A673 (cell line): ENCODE measurements at regions not wholly inside any gene's neighbourhood (a gene's known extent, or its start where the extent isn't known, plus 50 kb on each side); places are given as distances from the start of the nearest gene placed in this dataset.

Experiments
- BruUV-seq: library from RNA; stranded (reverse); fragments of 400-500 nt; replicated peaks from 2 replicates; lab custom pipeline; 2021; lab: Mats Ljungman, UMichigan
- CTCF ChIA-PET: fragments of 300-600 bp; sonication (Branson Sonifier 250); formaldehyde crosslinking; loops from one replicate; lab custom pipeline; 2022; ENCODE audit warnings: antibody characterized with exemption; lab: Charles Lee
- POLR2A ChIA-PET: fragments of 300-600 bp; sonication (Branson Sonifier 250); formaldehyde crosslinking; loops from one replicate; lab custom pipeline; 2022; ENCODE audit warnings: antibody characterized with exemption; ENCODE audit not compliant: low non-redundant PET; lab: Charles Lee
- DNase-seq: peaks from one replicate; pipeline ENCODE4 v3.0.0-alpha.2; 2015; ENCODE audit warnings: low spot score
- H3K27ac ChIP-seq: fragments of 200-600 bp; sonication (generic); 2 replicates; pipeline ENCODE4 v1.5.1; 2016; ENCODE audit warnings: mixed run types, low read depth, mild to moderate bottlenecking, mixed read lengths, antibody characterized with exemption, low read length; ENCODE audit not compliant: poor library complexity, severe bottlenecking
- H3K27me3 ChIP-seq: fragments of 200-600 bp; sonication (generic); replicated peaks from 2 replicates; pipeline ENCODE4 v1.6.1; 2017; ENCODE audit warnings: mixed run types, low read depth, mild to moderate bottlenecking, mixed read lengths, antibody characterized with exemption, low read length; ENCODE audit not compliant: insufficient read depth, poor library complexity
- H3K36me3 ChIP-seq: fragments of 200-600 bp; sonication (generic); 2 replicates; pipeline ENCODE4 v1.6.1; 2016; ENCODE audit warnings: mixed run types, mild to moderate bottlenecking, mixed read lengths, antibody characterized with exemption, low read length; ENCODE audit not compliant: insufficient read depth, poor library complexity, severe bottlenecking
- H3K4me1 ChIP-seq: fragments of 200-600 bp; sonication (generic); 2 replicates; pipeline ENCODE4 v1.6.1; 2017; ENCODE audit warnings: mixed run types, mild to moderate bottlenecking, mixed read lengths, antibody characterized with exemption, low read length; ENCODE audit not compliant: insufficient read depth, poor library complexity, severe bottlenecking
- H3K4me3 ChIP-seq: fragments of 200-600 bp; sonication (generic); 2 replicates; pipeline ENCODE4 v1.5.1; 2016; ENCODE audit warnings: low read depth, mixed run types, mild to moderate bottlenecking, mixed read lengths, low read length; ENCODE audit not compliant: poor library complexity, severe bottlenecking
- H3K9me3 ChIP-seq: fragments of 200-600 bp; sonication (generic); 2 replicates; pipeline ENCODE4 v1.6.1; 2016; ENCODE audit warnings: mixed run types, low read depth, mild to moderate bottlenecking, mixed read lengths, antibody characterized with exemption, low read length; ENCODE audit not compliant: poor library complexity, severe bottlenecking
- CTCF ChIP-seq: fragments of 300-800, 200-600 bp; sonication (generic); conservative IDR thresholded peaks from 2 replicates; pipeline ENCODE4 v1.5.1; 2017; ENCODE audit warnings: low read depth, mild to moderate bottlenecking, antibody characterized with exemption, low read length, moderate library complexity, mixed read lengths
- EZH2 ChIP-seq: fragments of 200-600 bp; sonication (generic); IDR thresholded peaks from 2 replicates; pipeline ENCODE4 v1.6.1; 2017; ENCODE audit warnings: borderline replicate concordance, low read depth, mild to moderate bottlenecking, mixed read lengths, antibody characterized with exemption, low read length; ENCODE audit not compliant: poor library complexity, severe bottlenecking
- intact Hi-C: fragments of 100-400 bp; cut with micrococcal nuclease; formaldehyde crosslinking; loops from one replicate; pipeline ENCODE4 v1.10.0; 2022; ENCODE audit not compliant: unreplicated experiment

DNA sequence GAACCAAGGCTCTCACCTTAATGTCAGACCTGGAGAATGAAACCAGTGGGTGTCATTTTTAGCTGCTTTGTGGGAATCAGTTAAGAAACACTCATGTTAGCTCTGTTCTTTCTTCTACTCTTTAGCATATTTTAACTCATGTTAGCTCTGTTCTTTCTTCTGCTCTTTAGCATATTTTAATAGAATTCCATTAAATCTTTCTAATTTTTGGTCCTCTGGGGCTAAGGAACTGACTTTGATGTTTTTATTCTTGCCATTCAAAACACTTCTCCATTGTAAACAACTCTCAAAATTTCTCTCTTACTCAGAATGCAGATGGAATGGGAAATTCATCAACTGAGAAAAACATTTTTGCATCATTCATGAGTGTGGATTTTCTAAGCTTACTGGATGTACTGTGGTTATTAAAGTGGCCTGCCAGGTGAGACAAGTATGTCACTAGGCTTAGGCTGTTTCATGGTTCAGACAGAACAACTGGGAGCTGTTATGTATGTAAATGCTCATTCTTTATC lies 680.6 kb downstream of the ROBO2 start:
- CTCF ChIA-PET: no interaction called here
- Histone ChIP-seq H3K27me3 (no peaks in the 10 kb centered on the region), H3K4me3 (no peak overlapping the region), H3K36me3 (no peaks in the 10 kb centered on the region), H3K27ac (no peak overlapping the region), H3K9me3 (no peaks in the 10 kb centered on the region), H3K4me1 (no peaks in the 10 kb centered on the region)
- POLR2A ChIA-PET: no interaction called here
- BruUV-seq: no TSS peak
- intact Hi-C loops: no loop called here
- no peak for DNase-seq
- TF ChIP-seq CTCF (no peak), EZH2 (no peak)

- DNase-seq: no peak
- no peaks in the 10 kb centered on the region for H3K27me3 ChIP-seq
- H3K4me3 ChIP-seq: no peak overlapping the region
- H3K36me3 ChIP-seq: no peaks in the 10 kb centered on the region
- ChIA-PET POLR2A (no interaction called here), CTCF (interaction anchor here (0.7 kb wide), 1 partner anchor 9 kb away, joined by 3 read pairs; no protein-coding TSS in a partner anchor)
- no peaks in the 10 kb centered on the region for H3K9me3 ChIP-seq
- TF ChIP-seq EZH2: no peak
- no peak for TF ChIP-seq CTCF
- H3K27ac ChIP-seq: no peak overlapping the region
- no peaks in the 10 kb centered on the region for H3K4me1 ChIP-seq
- intact Hi-C loops: no loop called here
- BruUV-seq: no TSS peak
Measured at GRCh38 chr3:77726517-77726916, 686.6 kb downstream of the ROBO2 start.

DNA sequence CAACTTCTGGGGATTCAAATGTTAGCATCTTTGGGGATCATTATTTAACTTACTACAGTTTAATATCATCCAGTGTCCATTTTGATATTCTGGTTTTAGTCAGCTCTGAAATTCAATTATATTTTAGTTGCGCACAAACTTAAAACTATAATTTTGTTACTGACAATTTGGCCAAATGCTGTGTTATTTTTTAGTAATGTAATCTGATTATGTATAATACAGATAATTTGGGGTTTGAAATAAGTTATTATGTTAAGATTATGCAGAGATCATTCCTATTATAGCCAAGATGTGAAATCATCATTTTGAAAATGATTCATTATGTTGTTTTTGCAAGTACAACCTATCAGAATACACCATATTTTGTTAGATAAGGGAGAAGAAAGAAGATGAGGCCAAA lies 706.1 kb downstream of the ROBO2 start:
- no peaks in the 10 kb centered on the region for H3K27me3 ChIP-seq
- CTCF ChIA-PET: no interaction called here
- no peak for TF ChIP-seq CTCF
- TF ChIP-seq EZH2: no peak

More for the DNA sequence above, 706.1 kb downstream of the ROBO2 start:
- H3K36me3 ChIP-seq: no peaks in the 10 kb centered on the region
- BruUV-seq: no TSS peak
- POLR2A ChIA-PET: no interaction called here
- no peak overlapping the region for H3K27ac ChIP-seq
- no peaks in the 10 kb centered on the region for H3K4me1 ChIP-seq
- no peaks in the 10 kb centered on the region for H3K9me3 ChIP-seq
- H3K4me3 ChIP-seq: no peak overlapping the region
- intact Hi-C loops: no loop called here
- no peak for DNase-seq
